ENCODE measurements at regions not wholly inside any gene's neighbourhood (a gene's known extent, or its start where the extent isn't known, plus 50 kb on each side); places are given as distances from the start of the nearest gene placed in this dataset.
"Not testable (repeated sequence)": the region's sequence is repeated elsewhere in the genome, so short reads cannot be mapped to it uniquely, and the experiment has no call there.

DNA sequence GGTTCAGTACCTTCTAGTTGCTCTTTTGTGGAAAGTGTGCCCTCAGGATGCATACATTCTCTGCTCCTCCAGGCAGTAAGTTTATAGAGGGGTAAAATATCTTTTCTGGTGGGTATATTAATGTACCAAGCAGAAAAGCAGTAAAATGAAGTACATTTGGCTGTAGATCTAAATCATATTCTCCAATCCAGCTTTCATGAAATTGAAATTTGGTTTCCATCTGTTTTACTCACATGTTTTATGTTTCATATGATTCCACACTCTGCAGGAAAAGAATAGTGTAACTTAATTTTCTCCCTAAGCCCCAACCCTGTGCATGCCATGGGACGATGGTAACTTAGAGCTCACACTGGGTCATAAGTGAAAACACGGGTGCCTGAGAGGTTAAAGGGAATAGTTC is 172.3 kb downstream of the AKAIN1 start:
- no peak for DNase-seq (ENCODE audit: low read depth in 2 of 3, low spot score in 1 of 3)

DNA sequence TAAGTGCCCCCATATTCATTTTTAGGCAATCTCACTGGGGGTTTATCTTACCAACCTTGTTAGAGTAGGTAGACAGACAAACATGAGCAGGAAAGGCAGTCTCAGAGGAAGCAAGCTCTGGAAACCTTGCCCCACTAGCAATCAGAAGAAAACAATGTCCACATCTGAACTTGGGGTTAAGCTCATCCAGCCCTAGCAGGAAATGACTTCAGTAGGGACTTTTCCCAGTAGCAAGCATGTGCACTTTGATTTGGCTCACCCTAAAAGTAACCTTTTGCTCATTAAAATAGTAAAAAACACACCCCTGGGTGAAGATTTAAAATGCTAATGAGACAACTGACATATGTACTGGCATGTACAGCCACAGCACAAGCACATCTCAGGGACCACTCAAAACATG is 175.5 kb downstream of the AKAIN1 start:
- no peak for DNase-seq (ENCODE audit: low read depth in 2 of 3, low spot score in 1 of 3)

DNA sequence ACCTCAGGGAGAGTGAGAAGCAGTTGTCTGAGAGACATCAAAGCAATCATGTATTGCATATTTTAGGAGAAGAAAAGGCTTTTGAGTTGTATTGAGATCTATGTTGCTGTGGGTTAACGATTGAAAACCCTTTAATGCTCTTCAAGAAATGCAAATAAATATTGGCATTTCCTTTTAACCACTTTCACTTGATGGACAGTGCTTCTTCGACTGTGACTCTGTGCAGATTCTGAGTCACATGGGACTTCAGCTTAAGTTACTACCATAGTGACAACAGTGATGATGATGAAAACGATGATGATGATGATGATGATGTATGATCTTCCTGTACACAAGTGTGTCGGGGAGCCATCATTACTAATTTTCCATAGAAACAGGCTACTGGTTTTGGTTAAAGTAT is 181.8 kb downstream of the AKAIN1 start:
- DNase-seq (ENCODE audit: low read depth in 2 of 3, low spot score in 1 of 3) = no peak

DNA sequence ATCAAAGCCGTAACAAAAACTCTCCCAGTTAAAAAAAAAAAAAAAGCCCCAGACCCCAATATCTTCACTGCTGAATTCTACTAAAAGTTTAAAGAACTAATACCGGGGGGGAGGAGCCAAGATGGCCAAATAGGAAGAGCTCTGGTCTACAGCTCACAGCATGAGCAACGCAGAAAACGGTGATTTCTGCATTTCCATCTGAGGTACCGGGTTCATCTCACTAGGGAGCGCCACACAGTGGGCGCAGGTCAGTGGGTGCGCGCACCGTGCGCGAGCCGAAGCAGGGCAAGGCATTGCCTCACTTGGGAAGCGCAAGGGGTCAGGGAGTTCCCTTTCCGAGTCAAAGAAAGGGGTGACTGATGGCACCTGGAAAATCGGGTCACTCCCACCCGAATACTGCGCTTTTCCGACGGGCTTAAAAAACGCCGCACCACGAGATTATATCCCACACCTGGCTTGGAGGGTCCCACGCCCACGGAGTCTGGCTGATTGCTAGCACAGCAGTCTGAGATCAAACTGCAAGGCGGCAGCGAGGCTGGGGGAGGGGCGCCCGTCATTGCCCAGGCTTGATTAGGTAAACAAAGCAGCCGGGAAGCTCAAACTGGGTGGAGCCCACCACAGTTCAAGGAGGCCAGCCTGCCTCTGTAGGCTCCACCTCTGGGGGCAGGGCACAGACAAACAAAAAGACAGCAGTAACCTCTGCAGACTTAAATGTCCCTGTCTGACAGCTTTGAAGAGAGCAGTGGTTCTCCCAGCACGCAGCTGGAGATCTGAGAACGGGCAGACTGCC is 192.8 kb downstream of the AKAIN1 start:
- DNase-seq (ENCODE audit: low read depth in 2 of 3, low spot score in 1 of 3) = not testable (repeated sequence)

DNA sequence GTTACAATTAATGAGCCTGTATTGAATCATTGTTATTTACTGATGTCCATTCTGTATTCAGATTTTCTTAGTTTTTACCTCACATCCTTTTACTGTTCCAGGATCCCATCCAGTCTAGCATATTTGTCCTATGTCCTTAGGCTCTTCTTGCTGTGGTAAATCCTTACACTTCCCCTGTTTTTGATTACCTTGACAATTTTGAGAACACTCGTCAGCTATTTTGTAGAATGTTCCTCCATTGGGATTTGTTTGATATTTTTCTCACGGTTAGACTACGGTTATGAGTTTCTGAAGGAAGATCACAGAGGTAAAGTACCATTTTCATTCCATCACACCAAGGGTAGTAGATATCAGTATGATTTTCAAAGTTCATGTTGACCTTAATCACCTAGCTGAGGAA is 202.3 kb downstream of the AKAIN1 start:
- no peak for DNase-seq (ENCODE audit: low read depth in 2 of 3, low spot score in 1 of 3)

DNA sequence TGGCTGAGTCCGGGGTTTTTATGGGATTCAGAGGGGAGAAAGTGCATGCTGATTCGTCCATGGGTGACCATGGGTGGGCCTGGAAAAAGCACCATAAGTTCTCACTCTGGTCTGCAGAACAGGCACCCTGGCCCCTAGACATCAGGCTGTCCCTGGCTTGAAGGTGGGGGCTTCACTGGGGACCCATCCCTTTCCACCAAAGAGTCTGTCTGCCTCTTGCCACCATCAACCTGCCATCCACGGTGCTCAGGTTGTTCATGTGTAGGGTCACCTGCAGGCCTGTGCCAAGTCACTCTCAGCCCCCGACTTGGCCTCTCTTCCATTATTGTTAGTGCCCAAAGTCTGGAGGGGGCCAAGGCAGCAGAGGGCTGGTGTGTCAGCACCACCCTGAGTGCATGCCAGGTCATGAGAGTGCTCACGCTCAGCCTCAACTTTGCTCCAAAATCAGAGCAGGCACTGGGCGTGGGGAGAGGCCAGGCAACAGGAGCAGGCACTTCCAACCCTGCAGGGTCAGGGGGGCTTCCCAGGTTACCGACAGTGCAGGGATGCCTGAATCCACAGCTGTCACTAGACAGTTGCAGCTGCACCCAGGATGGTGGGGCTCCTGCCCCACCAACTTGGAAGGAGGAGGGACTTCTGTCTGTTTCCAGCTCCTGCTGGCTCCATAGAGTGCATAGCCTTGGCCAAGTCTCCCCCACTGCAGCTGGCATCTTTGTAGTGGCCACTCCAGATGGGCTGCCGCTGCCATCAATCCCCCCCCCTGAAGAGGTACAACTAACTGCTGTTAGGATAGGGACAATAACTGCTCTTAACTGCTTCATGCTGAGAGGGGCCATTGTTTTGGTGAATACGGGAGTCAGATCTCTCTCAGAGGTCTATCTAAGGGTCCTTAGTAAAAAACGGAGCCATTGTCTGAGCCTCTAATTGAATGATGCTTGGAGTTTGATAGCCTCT is 209.3 kb downstream of the AKAIN1 start:
- DNase-seq (ENCODE audit: low read depth in 2 of 3, low spot score in 1 of 3) = no peak

DNA sequence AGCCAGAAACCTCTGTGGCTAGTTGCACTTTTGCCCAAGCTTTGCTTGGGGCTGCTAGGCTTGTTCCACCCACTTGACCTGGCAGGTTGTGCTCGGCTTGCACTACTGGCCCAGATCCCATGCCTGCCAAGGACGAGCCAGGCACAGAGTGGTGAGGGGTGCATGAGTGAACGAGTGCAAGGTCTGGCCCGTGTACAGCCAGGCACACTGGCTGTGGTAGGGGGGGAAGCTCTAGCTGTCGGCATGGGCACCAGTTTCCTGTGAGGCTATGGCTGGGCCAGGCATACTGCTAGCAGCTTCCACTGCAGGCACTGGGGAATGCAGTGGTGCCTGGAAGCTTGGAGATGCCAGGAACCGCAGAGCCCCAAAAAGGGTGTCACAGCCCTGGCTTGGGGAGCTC is 210.4 kb downstream of the AKAIN1 start:
- DNase-seq (ENCODE audit: low read depth in 2 of 3, low spot score in 1 of 3) = no peak

DNA sequence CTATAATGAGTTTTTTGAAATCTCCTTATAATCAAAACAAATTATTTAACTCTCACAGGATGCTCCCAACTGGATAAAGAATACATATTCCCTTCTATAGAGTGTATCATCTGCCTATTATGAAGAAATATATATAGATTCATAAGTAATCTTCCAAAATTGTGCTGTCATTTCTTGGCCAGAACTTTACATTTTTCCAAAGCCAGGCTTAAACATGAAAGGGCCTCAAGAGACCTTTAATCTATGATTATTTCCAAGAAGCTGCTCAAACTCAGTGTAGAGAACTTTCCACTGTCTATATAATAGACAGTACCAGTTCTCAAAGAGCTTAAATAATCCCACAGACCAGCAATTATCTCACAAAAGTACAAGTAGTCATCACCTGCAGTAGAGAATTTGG is 211.0 kb downstream of the AKAIN1 start:
- no peak for DNase-seq (ENCODE audit: low read depth in 2 of 3, low spot score in 1 of 3)

DNA sequence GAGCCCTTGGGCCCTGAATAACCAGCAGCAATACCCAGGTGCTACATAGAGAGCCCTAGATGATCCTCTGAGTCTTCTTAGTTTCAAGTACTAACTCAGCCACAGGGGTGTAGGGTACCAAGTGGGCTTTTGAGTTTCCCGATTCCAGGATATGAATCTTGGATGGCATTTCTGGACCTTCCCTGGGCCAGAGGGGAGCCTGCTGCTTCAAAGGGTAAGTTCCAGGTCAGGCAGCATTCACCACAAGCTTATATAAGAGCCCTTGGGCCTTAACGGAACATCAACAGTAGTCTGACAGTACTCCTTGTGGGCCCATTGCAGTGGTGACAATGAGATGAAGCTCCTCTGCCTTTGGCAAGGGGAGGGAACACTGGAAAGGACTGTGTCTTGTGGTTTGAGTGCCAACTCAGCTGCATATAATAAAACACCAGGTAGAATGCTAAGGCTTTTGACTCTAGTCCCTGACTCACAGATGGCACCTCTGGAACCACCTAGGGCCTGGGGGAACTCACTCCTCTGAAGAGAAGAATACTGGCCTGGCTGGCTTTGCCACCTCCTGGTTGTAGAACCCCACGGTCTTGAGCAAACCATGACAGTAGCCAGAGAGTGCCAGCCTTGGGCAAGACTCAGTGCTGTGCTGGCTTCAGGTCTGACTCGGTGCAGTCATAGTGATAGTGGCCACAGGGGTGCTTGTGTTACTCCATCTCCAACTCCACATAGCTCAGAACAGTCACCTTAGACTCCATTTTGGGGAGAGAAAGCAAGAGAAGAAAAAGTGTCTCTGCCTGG is 235.7 kb downstream of the AKAIN1 start:
- DNase-seq (ENCODE audit: low read depth in 2 of 3, low spot score in 1 of 3) = no peak

DNA sequence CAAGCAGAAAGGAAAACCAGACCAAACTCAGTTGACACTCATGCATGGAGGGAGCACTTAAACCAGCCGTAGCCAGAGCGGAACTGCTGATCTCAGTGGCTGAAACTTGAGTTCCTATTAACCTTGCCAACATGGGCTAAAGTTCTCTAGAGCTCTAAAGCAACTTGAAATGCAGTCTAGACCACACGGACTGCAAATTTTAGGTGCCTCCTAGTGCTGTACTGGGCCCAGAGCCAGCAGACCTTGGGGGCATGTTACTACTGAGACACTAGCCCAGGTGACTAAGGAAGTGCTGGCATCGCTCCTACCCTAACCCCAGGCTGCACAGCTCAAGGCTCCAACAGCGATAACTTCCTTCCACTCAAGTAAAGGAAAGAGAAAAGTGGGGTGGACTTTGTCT is 236.5 kb downstream of the AKAIN1 start:
- no peak for DNase-seq (ENCODE audit: low read depth in 2 of 3, low spot score in 1 of 3)

DNA sequence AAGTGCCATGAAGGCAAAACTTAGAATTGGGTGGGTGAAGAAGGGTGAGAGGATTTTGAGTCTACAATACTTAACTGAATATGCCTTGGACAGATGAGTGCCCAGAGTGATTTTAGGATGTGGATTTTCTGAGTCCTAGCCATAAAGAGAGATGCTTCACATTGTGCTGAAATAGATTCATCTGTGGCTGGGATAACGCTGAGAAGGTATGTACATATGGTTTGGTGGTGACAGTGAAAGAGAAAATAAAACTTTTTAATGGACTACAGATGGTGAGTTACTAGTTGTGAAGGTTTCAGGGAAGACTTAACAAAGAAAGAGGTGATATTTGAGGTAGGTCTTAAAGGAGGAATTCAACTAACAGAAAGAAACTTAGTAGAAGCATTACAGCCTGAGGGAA is 265.8 kb downstream of the AKAIN1 start:
- no peak for DNase-seq (ENCODE audit: low read depth in 2 of 3, low spot score in 1 of 3)

DNA sequence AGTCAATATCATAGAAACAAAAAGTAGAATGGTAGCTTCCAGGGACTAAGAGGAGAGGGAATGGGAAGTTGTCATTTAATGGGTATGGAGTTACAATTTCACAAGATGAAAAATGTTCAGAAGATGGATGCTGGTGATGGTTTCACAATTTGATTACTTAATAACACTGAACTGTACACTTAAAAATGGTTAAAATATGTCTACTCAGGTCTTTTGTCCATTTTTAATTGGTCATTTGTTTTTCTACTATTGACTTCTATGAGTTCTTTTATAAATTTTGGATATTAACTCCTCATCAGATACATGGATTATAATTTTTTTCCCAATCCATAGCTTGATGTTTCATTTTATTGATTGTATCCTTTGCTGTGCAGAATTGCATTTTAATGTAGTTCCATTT is 275.5 kb downstream of the AKAIN1 start:
- no peak for DNase-seq (ENCODE audit: low read depth in 2 of 3, low spot score in 1 of 3)

DNA sequence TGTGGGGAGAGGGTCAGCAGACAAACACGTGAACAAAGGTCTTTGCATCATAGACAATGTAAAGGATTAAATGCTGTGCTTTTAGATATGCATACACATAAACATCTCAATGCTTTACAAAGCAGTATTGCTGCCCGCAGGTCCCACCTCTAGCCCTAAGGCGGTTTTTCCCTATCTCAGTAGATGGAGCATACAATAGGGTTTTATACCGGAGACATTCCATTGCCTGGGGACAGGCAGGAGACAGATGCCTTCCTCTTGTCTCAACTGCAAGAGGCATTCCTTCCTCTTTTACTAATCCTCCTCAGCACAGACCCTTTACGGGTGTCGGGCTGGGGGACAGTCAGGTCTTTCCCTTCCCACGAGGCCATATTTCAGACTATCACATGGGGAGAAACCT is 279.5 kb downstream of the AKAIN1 start:
- not testable (repeated sequence) for DNase-seq (ENCODE audit: low read depth in 2 of 3, low spot score in 1 of 3)

DNA sequence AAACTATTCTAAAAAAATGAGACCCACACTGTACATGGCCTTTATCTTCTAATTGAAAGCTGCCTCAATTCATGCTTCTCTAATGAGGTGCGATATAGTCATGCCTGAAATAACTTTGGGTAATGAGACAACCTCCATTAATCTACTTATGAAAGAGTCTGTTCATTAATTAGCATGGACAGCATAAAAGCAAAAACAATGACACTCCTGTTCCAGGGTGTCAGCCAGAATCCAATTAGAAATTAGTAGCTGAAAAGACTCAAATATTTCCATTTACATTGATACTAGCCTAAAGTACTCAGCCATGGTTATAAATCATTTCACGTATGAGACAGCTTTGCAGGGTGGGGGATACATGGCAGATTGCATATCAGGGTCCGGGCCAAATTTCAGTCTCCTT is 288.7 kb downstream of the AKAIN1 start:
- DNase-seq (ENCODE audit: low read depth in 2 of 3, low spot score in 1 of 3) = no peak

DNA sequence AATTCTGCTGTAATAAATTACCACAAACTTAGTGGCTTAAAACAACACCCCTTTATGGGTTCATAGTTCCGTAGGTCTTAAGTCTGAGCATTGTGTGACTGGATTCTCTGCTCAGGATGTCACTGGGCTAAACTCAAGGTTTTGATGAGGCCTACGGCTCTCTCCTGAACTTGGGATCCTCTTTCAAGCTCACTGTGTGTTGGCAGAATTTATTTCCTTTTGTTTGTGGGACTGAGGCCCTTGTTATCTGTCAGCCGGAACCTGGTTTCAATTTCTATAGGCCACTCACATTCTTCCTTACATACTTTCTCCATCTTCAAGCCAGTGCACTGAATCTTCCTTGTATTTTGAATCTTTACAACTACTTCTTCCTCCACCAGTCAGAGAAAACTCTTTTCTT is 290.2 kb downstream of the AKAIN1 start:
- DNase-seq (ENCODE audit: low read depth in 2 of 3, low spot score in 1 of 3) = no peak

DNA sequence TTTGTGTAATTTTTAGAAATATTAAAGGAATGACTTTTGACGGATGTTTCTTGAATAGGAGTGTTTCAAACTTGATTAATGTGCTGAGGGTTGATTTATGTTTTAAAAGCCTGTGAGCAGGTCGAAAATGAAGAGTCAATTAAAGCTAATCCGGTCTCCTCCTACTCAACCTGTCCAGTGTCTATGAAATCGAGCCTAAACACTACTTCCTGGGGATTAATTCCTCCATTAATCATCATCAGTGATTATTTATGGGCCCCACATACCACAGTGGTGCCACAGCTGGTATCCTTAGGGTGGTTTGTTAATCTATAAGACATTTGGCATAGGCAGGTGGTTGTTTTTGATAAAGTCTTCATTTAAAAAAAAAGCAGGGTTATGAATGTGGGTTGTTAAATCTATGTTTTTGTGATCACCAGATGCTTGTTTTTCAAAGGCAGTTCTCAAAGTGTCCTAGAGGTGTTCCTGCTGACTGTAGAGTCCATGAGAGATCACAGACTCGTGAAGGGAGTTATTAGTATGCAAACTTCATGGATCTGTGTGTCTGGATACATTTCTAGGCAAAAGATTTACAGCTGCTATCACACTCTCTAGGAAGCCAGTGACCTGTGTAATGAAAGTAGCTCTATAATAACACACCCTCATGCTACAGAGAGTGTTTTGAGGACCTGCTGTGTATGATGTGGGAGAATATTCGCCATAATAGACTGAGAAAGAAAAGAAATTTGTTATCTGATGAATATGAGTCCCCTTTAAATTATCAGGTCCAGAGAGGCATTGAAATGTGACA is 308.6 kb downstream of the AKAIN1 start:
- no peak for DNase-seq (ENCODE audit: low read depth in 2 of 3, low spot score in 1 of 3)

DNA sequence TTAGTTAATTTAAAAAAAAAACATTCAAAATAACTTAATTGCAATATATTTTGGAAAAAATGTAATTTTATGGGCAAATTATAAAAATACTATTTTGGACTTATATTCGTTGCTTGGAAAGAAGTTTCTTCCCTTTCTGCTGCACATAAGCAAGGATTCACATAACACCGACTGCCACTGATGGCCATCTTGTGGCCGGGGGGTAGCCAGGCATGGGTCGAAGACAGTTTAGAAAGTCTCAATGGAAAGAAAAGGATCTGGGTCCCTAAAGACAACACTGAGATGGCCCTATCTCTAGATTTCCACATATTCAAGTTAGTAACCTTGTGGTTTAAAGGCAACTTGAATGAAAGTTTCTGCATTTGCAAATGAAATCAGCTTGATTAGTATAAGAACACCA is 318.6 kb downstream of the AKAIN1 start:
- no peak for DNase-seq (ENCODE audit: low read depth in 2 of 3, low spot score in 1 of 3)

DNA sequence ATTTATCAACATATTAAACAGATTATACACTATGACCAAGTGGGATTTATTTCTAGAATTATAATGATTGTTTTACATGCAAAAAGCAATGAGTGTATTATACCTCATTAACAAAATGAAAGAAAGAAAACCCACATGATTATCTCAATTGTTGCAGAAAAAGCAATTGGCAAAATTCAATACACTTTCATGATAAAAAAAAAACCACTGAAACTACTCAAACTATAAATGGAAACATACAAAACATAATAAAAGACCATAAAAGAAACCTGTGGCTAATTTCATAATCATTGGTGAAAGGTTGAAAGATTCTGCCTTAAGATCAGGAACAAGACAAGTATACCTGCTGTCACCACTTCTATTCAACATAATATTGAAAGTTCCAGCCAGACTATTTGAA is 325.9 kb downstream of the AKAIN1 start:
- DNase-seq (ENCODE audit: low read depth in 2 of 3, low spot score in 1 of 3) = no peak

DNA sequence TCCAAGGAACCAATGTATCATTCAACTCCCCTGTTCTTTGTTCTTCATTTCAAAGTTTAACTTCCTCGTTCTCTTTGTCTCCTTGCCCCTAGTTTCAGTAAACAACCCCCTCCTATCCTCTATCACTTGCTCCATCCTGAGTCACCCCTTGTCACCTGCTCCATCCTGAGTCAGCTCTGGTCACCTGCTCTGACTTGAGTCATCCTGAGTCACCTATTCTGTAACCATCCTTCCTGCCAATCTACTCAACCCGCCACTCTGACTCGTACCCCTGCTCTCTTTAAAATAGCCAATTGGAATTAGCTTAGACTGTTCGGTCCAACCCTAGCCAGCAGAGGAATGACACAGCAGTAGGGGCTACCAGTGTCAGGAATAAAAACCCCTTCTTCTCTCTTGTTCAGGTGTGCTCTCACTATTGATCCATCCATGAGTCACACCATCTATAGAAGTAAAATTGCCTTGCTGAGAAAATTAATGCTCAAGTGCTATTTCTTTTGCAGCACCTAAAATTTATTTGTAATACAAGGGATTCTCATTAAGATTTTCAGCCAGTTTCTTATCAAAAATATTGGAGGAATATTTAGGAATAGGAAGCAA is 326.8 kb downstream of the AKAIN1 start:
- DNase-seq (ENCODE audit: low read depth in 2 of 3, low spot score in 1 of 3) = no peak

DNA sequence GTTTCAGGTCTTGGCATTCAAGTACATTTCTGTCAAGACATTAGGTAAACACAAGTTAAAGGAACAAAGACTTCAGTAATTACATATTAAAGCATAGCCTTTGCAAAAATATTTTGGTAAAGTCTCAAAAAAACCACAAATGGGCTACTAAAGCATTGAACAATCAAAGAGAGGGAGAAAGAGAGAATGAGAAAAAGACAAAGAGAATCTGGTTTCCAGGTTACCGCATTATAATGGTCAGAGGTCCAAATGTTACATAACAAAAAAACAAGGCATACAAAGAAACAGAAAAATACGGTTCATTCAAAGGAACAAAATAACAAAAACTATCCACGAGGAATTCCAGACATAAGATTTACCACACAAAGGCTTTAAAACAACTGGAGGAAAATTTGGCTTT is 327.9 kb downstream of the AKAIN1 start:
- no peak for DNase-seq (ENCODE audit: low read depth in 2 of 3, low spot score in 1 of 3)

Data from stimulated activated CD4-positive, alpha-beta T cell treated with anti-CD3 and anti-CD28 coated beads, Interleukin-12 subunit alpha, Interleukin-12 subunit beta, amount 100 ng/mL, for 48 hours (primary cell).